ENCODE measurements at regions not wholly inside any gene's neighbourhood (a gene's known extent, or its start where the extent isn't known, plus 50 kb on each side); places are given as distances from the start of the nearest gene placed in this dataset.
"Not testable (repeated sequence)": the region's sequence is repeated elsewhere in the genome, so short reads cannot be mapped to it uniquely, and the experiment has no call there.

- no peak overlapping the region for H3K4me2 ChIP-seq (ENCODE audit: low read depth, low read length, poor library complexity, severe bottlenecking)
- H3K36me3 ChIP-seq (ENCODE audit: insufficient read depth, low read length) = no peaks in the 10 kb centered on the region
- H2AFZ ChIP-seq (ENCODE audit: low read length) = no peak overlapping the region
- no peak overlapping the region for H3K9ac ChIP-seq (ENCODE audit: low read depth, low read length, poor library complexity, severe bottlenecking)
- no peaks in the 10 kb centered on the region for H3K9me3 ChIP-seq (ENCODE audit: insufficient read depth, low read depth, low read length)
- TF ChIP-seq EZH2phosphoT487 (IDR thresholded peaks at IDR 0.05; ENCODE audit: borderline replicate concordance) = no peak
- TF ChIP-seq, protein P1, sequence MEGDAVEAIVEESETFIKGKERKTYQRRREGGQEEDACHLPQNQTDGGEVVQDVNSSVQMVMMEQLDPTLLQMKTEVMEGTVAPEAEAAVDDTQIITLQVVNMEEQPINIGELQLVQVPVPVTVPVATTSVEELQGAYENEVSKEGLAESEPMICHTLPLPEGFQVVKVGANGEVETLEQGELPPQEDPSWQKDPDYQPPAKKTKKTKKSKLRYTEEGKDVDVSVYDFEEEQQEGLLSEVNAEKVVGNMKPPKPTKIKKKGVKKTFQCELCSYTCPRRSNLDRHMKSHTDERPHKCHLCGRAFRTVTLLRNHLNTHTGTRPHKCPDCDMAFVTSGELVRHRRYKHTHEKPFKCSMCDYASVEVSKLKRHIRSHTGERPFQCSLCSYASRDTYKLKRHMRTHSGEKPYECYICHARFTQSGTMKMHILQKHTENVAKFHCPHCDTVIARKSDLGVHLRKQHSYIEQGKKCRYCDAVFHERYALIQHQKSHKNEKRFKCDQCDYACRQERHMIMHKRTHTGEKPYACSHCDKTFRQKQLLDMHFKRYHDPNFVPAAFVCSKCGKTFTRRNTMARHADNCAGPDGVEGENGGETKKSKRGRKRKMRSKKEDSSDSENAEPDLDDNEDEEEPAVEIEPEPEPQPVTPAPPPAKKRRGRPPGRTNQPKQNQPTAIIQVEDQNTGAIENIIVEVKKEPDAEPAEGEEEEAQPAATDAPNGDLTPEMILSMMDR (conservative IDR thresholded peaks at IDR 0.05; ENCODE audit: low read length) = no peak
- no peaks in the 10 kb centered on the region for H3K79me2 ChIP-seq (ENCODE audit: insufficient read depth, low read length)
- no peaks in the 10 kb centered on the region for H3K27me3 ChIP-seq (ENCODE audit: insufficient read depth, low read length, poor library complexity, severe bottlenecking)
- no peaks in the 10 kb centered on the region for H3F3A ChIP-seq (ENCODE audit: low read depth)
- no peak overlapping the region for H3K4me3 ChIP-seq (ENCODE audit: low read length, poor library complexity, severe bottlenecking)
- H3K4me1 ChIP-seq (ENCODE audit: insufficient read depth, low read length, poor library complexity, severe bottlenecking) = peaks cover 24% of the 10 kb centered on the region
- H4K20me1 ChIP-seq (ENCODE audit: insufficient read depth, low read length, poor library complexity, severe bottlenecking) = no peaks in the 10 kb centered on the region
- H3K9me2 ChIP-seq (replicated peaks; ENCODE audit: low read depth, low read length) = no peaks in the 10 kb centered on the region
Observed at GRCh38 chr3:177804646-177805045, 607.4 kb upstream of the TBL1XR1 start.

DNA sequence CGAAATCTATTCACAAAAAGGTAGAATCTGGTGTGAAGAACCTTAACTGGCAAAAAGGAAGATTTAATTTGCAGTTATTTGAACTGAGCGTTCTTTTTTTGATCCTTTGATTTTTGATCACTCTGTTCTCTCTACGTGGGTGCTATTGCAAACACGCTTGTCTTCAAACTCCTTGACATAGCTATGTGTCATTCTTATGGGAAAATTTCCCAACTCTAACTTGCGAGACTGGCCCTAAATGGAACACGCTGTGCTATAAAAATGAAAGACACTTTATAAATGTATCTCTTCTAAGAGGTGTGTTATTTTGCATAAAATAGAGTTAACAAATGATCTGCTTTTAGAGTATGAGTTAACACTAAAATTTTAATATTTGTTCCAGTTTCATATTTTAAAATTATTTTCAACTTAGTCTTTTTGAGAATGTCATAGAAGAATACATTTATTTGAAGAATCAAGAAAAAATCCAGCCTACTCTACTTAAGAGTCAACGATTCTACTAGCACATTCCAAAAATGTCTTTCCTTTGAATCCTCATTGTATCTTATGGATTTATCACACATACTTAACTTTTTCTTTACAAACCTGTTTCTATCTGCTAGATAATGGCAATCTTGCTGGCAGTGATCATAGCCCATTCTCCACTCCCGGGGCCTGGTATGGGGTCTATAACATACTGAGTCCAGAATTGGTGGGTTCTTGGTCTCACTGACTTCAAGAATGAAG lies 610.0 kb upstream of the TBL1XR1 start:
- H3K4me3 ChIP-seq (ENCODE audit: low read length, poor library complexity, severe bottlenecking) = no peak overlapping the region
- no peak overlapping the region for H3K4me2 ChIP-seq (ENCODE audit: low read depth, low read length, poor library complexity, severe bottlenecking)
- H3K9me2 ChIP-seq (replicated peaks; ENCODE audit: low read depth, low read length) = no peaks in the 10 kb centered on the region
- no peaks in the 10 kb centered on the region for H3K9me3 ChIP-seq (ENCODE audit: insufficient read depth, low read depth, low read length)
- H4K20me1 ChIP-seq (ENCODE audit: insufficient read depth, low read length, poor library complexity, severe bottlenecking) = no peaks in the 10 kb centered on the region
- no peaks in the 10 kb centered on the region for H3K27me3 ChIP-seq (ENCODE audit: insufficient read depth, low read length, poor library complexity, severe bottlenecking)
- no peaks in the 10 kb centered on the region for H3F3A ChIP-seq (ENCODE audit: low read depth)
- TF ChIP-seq EZH2phosphoT487 (IDR thresholded peaks at IDR 0.05; ENCODE audit: borderline replicate concordance) = no peak
- TF ChIP-seq, protein P1 (conservative IDR thresholded peaks at IDR 0.05; ENCODE audit: low read length) = no peak
- H3K36me3 ChIP-seq (ENCODE audit: insufficient read depth, low read length) = no peaks in the 10 kb centered on the region
- peaks cover 32% of the 10 kb centered on the region for H3K4me1 ChIP-seq (ENCODE audit: insufficient read depth, low read length, poor library complexity, severe bottlenecking)
- H2AFZ ChIP-seq (ENCODE audit: low read length) = no peak overlapping the region
- H3K9ac ChIP-seq (ENCODE audit: low read depth, low read length, poor library complexity, severe bottlenecking) = no peak overlapping the region
- H3K79me2 ChIP-seq (ENCODE audit: insufficient read depth, low read length) = no peaks in the 10 kb centered on the region

DNA sequence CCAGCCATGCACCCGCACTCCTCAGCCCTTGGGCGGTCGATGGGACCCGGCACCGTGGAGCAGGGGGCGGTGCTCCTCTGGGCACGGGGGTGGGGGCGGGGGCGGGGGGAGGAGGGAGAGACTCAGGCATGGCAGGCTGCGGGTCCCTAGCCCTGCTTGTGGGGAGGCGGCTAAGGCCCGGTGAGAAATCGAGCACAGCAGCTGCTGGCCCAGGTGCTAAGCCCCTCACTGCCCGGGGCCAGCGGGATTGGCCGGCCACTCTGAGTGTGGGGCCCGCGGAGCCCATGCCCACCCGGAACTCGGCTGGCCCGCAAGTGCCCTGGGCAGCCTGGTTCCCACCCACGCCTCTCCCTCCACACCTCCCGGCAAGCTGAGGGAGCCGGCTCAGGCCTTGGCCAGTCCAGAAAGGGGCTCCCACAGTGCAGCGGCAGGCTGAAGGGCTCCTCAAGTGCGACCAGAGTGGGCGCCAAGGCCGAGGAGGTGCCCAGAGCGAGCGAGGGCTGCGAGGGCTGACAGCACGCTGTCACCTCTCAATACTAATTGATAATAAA lies 611.7 kb upstream of the TBL1XR1 start:
- H2AFZ ChIP-seq (ENCODE audit: low read length); H4K20me1 ChIP-seq (ENCODE audit: insufficient read depth, low read length, poor library complexity, severe bottlenecking); H3K27me3 ChIP-seq (ENCODE audit: insufficient read depth, low read length, poor library complexity, severe bottlenecking); H3K4me3 ChIP-seq (ENCODE audit: low read length, poor library complexity, severe bottlenecking); H3K9me2 ChIP-seq (replicated peaks; ENCODE audit: low read depth, low read length); H3K36me3 ChIP-seq (ENCODE audit: insufficient read depth, low read length); H3K9me3 ChIP-seq (ENCODE audit: insufficient read depth, low read depth, low read length); H3K9ac ChIP-seq (ENCODE audit: low read depth, low read length, poor library complexity, severe bottlenecking); H3F3A ChIP-seq (ENCODE audit: low read depth); H3K79me2 ChIP-seq (ENCODE audit: insufficient read depth, low read length); H3K4me2 ChIP-seq (ENCODE audit: low read depth, low read length, poor library complexity, severe bottlenecking): not testable (repeated sequence)
- peaks cover 26% of the 10 kb centered on the region for H3K4me1 ChIP-seq (ENCODE audit: insufficient read depth, low read length, poor library complexity, severe bottlenecking)

- no peak overlapping the region for H3K4me3 ChIP-seq (ENCODE audit: low read length, poor library complexity, severe bottlenecking)
- H3K9ac ChIP-seq (ENCODE audit: low read depth, low read length, poor library complexity, severe bottlenecking) = no peak overlapping the region
- H3K9me2 ChIP-seq (replicated peaks; ENCODE audit: low read depth, low read length) = no peaks in the 10 kb centered on the region
- no peaks in the 10 kb centered on the region for H3K36me3 ChIP-seq (ENCODE audit: insufficient read depth, low read length)
- H3K4me1 ChIP-seq (ENCODE audit: insufficient read depth, low read length, poor library complexity, severe bottlenecking) = peaks cover 26% of the 10 kb centered on the region
- no peak overlapping the region for H3K4me2 ChIP-seq (ENCODE audit: low read depth, low read length, poor library complexity, severe bottlenecking)
- TF ChIP-seq, protein P1 (conservative IDR thresholded peaks at IDR 0.05; ENCODE audit: low read length) = no peak
- no peak for TF ChIP-seq EZH2phosphoT487 (IDR thresholded peaks at IDR 0.05; ENCODE audit: borderline replicate concordance)
- H3K9me3 ChIP-seq (ENCODE audit: insufficient read depth, low read depth, low read length) = no peaks in the 10 kb centered on the region
- no peak overlapping the region for H2AFZ ChIP-seq (ENCODE audit: low read length)
- no peaks in the 10 kb centered on the region for H4K20me1 ChIP-seq (ENCODE audit: insufficient read depth, low read length, poor library complexity, severe bottlenecking)
- no peaks in the 10 kb centered on the region for H3K27me3 ChIP-seq (ENCODE audit: insufficient read depth, low read length, poor library complexity, severe bottlenecking)
- H3K79me2 ChIP-seq (ENCODE audit: insufficient read depth, low read length) = no peaks in the 10 kb centered on the region
- H3F3A ChIP-seq (ENCODE audit: low read depth) = no peaks in the 10 kb centered on the region
Observed at GRCh38 chr3:177810162-177810623, 612.9 kb upstream of the TBL1XR1 start.

All from Loucy (cell line).